MG63 (cell line): ENCODE measurements at regions not wholly inside any gene's neighbourhood (a gene's known extent, or its start where the extent isn't known, plus 50 kb on each side); places are given as distances from the start of the nearest gene placed in this dataset.
A peak's percentile ranks its signal among the peaks of the same experiment; 100 is the strongest.
"Not testable (repeated sequence)": the region's sequence is repeated elsewhere in the genome, so short reads cannot be mapped to it uniquely, and the experiment has no call there.

Experiments
- DNase-seq: peaks from one replicate; pipeline ENCODE4 v3.0.0-alpha.2; 2020
- H3K27me3 ChIP-seq: fragments of 250-450 bp; sonication (Bioruptor Pico); 2 replicates; pipeline ENCODE4 v1.5.1; 2020; ENCODE audit warnings: mild to moderate bottlenecking, moderate library complexity
- H3K36me3 ChIP-seq: fragments of 250-450 bp; sonication (Bioruptor Pico); 2 replicates; pipeline ENCODE4 v1.5.1; 2020; ENCODE audit warnings: mild to moderate bottlenecking, moderate library complexity
- H3K4me3 ChIP-seq: fragments of 250-450 bp; sonication (Bioruptor Pico); 2 replicates; pipeline ENCODE4 v1.5.1; 2020; ENCODE audit warnings: mild to moderate bottlenecking, moderate library complexity
- H3K9me3 ChIP-seq: fragments of 250-450 bp; sonication (Bioruptor Pico); 2 replicates; pipeline ENCODE4 v1.5.1; 2020; ENCODE audit warnings: mild to moderate bottlenecking, moderate library complexity

DNA sequence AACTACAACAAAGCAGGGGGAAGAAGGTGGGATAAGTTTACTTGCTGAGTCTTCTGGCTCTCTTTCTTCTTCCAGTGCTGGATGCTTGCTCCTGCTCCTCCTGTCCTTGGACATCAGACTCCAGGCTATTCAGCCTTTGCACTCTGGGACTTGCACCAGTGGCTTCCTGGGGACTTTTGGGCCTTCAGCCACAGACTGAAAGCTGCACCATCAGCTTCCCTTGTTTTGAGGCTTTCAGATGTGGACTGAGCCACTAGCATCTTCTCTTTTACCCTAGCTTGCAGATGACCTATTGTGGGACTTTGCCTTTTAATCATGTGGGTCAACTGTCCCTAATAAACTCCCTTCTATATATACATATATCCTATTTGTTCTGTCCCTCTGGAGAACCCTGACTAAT is 173.0 kb upstream of the UFM1 start:
- Histone ChIP-seq H3K27me3 (no peaks in the 10 kb centered on the region), H3K4me3 (no peak overlapping the region), H3K9me3 (no peaks in the 10 kb centered on the region), H3K36me3 (no peaks in the 10 kb centered on the region)
- no peak for DNase-seq

DNA sequence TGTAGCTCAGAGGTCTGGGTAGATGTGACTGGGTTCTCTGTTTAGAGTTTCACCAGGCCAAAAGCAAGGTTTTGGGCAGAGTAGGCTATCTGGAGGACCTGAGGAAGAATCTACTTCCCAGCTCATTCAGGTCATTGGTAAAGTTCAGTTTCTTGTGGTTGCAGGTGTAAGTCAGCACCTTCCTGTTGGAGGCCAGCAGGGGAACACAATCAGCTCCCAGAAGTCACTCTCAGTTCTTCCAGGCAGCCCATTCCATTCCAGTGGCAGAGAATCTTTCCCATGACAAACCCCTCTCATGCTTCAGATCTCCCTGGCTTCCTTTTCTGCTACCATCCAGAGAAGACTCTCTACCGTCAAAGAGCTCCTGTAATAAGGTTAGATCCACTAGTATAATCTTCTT is 176.2 kb upstream of the UFM1 start:
- Histone ChIP-seq H3K27me3 (no peaks in the 10 kb centered on the region), H3K4me3 (no peak overlapping the region), H3K36me3 (no peaks in the 10 kb centered on the region), H3K9me3 (no peaks in the 10 kb centered on the region)
- no peak for DNase-seq

DNA sequence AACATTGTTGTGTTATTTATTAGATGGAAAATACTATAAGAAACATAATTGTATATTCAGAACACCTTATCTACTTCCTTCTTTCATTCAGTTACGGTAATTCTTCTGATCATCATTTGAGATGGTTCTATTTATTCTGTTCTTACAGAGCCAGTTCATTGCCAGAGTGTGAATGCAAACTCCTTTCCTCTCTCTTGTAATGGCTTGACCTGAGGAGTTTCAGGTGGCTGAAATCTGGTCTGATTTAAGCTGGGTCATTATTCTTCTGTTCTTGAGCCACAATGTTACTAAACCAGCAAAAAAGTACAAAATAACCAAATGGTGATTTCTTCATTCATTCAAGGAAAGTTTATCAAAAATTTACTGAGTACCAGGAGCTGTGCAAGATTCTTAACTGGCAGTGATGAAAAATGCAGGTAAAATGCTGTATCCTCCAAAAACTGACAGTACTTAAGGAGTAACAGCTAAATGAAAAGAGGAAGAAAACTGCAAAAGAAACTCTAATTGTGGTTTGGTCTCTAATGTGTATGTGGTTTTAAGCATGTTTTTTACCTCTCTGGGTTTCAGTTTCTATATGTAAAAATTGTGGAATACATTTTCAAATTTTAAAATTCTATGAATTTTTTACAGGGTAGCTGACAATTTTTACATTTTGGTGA is 182.4 kb upstream of the UFM1 start:
- Histone ChIP-seq H3K4me3 (no peak overlapping the region), H3K9me3 (no peaks in the 10 kb centered on the region), H3K36me3 (no peaks in the 10 kb centered on the region), H3K27me3 (no peaks in the 10 kb centered on the region)
- DNase-seq: no peak

DNA sequence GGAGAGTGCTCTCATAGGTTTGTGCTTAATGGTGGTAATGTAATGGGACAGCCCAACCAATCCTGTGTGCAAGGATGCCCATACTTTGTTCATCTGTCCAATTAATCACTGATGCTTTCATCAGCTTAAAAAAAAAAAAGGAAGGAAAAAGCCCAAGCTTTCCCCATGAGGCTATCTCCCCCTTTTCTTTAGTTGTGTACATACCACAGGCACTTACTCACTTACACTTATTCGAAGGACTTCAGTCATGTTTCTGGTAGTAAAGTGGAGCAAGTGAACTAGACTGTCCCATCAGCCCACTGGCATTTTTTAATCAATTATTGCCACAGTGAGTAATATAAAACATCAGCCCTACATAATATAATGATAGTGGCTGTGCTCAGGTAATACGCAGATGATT is 183.5 kb upstream of the UFM1 start:
- Histone ChIP-seq H3K27me3 (no peaks in the 10 kb centered on the region), H3K36me3 (no peaks in the 10 kb centered on the region), H3K4me3 (no peak overlapping the region), H3K9me3 (no peaks in the 10 kb centered on the region)
- no peak for DNase-seq

DNA sequence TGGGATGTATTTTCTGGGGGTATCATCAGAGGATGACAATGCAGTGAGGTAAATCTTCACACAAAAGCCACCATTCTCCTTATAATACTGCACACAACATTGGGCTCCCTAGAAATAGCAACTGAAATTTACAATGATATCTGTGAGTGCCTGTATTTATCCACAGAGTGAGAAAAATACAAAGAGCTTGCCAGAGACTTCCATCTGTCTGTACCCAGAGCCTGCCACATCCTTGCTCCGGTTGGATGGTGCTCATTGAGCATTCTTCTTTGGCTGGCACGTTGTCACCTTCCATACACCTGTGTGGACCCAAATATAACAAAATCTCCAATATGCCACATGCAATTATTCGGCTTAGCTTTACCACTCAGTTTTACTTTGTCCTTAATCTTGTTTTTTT is 189.5 kb upstream of the UFM1 start:
- DNase-seq: no peak
- no peaks in the 10 kb centered on the region for H3K27me3 ChIP-seq
- H3K4me3 ChIP-seq: no peak overlapping the region
- no peaks in the 10 kb centered on the region for H3K9me3 ChIP-seq
- H3K36me3 ChIP-seq: no peaks in the 10 kb centered on the region

DNA sequence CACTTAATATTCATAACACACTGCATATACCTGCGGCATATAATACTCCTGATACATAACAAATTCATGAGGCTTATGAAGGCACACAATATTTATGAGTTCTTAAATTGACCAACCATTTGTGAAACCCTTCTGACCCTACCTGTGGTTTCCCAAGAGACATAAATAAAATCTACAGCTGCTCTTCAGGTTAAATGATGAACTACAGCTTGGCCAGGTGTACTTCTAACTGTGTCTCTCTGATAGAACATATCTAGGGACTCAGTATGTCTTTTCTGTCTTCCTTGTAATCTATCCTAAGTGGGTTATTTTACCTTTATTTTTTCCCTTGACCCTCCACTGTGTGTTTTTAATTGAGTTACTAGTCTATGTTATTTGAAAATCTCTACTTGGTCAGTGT is 189.9 kb upstream of the UFM1 start:
- H3K36me3 ChIP-seq: no peaks in the 10 kb centered on the region
- DNase-seq: no peak
- H3K27me3 ChIP-seq: no peaks in the 10 kb centered on the region
- no peak overlapping the region for H3K4me3 ChIP-seq
- H3K9me3 ChIP-seq: no peaks in the 10 kb centered on the region

DNA sequence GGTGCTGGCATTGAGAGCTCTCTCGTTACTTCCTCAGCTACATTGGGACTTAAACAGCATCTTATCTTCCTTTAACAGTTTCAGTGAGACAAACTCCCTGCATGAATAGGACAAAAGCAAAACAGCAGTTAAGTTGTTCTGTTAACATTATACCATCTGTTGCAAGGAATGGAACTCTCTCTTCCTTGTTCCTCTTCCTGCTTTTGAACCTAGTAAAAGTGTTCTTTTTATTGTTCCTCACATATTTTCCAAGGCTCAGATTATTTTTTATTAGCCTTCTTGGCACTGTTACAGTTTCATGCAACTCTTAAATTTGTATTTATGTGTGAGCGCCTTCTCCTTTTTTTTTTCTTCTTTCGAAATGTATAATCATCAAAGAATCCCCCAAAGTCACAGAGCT is 202.6 kb upstream of the UFM1 start:
- Histone ChIP-seq H3K9me3 (no peaks in the 10 kb centered on the region), H3K27me3 (no peaks in the 10 kb centered on the region), H3K36me3 (no peaks in the 10 kb centered on the region), H3K4me3 (no peak overlapping the region)
- DNase-seq: no peak

DNA sequence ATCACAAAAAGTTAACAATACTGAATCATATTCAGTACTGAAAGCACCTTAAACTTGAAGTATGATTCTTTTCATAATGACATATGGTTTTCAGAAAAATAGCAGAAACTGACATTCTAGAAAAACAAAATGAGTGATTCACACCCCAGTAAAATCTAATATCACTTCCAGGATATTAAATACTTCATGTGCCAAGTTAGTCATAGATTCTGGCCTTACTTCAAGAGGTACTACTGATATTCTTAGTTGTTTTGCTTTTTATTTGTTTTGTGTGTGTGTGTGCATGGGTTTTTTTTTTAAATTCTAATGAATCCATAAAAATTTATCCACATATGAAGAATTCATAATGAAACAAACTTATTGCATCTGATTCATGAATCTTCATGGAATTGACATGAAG is 207.9 kb upstream of the UFM1 start:
- H3K9me3 ChIP-seq: no peaks in the 10 kb centered on the region; the same call in 1 of the 2 replicates
- no peaks in the 10 kb centered on the region for H3K36me3 ChIP-seq
- H3K27me3 ChIP-seq: no peaks in the 10 kb centered on the region
- no peak overlapping the region for H3K4me3 ChIP-seq
- no peak for DNase-seq

DNA sequence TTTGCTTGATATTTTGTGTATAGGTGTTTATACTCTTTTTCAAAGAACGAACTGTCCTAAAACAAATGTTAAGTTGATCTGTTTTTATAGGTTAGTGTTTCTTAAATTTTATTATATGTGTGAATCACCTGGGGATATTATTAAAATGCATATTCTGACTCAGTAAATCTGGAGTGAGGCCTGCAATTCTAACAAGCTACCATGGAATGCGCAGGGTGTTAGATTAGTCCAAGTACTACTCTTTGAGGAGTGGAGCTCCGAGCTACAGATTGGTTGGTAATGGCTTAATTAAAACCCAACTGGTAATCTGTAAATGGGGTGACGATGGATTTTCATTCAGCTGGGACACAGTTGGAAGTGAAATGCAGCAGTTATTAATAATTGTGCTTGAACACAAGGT is 214.1 kb upstream of the UFM1 start:
- no peaks in the 10 kb centered on the region for H3K36me3 ChIP-seq
- no peaks in the 10 kb centered on the region for H3K27me3 ChIP-seq
- no peak overlapping the region for H3K4me3 ChIP-seq
- no peak for DNase-seq
- H3K9me3 ChIP-seq: peaks cover 7% of the 10 kb centered on the region

DNA sequence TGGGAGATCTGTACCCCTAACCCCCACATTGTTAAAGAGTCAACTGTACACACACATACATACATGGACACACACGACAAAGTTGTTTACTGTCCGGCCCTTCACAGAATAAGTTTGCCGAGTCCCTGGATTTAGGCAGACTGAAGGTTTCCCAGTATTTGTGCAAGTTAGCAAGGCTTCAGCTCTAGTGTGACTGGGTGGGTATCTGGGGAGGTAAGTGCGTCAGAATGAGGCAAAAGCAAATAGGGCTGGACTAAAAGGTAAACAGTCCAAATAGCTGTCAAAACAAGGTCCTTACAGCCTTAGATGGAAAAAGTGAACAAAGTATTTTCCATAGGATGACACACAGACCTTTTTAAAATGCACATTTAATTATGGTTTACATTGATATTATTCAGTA is 228.4 kb upstream of the UFM1 start:
- no peaks in the 10 kb centered on the region for H3K36me3 ChIP-seq
- DNase-seq: no peak
- H3K4me3 ChIP-seq: no peak overlapping the region
- no peaks in the 10 kb centered on the region for H3K27me3 ChIP-seq
- no peaks in the 10 kb centered on the region for H3K9me3 ChIP-seq

DNA sequence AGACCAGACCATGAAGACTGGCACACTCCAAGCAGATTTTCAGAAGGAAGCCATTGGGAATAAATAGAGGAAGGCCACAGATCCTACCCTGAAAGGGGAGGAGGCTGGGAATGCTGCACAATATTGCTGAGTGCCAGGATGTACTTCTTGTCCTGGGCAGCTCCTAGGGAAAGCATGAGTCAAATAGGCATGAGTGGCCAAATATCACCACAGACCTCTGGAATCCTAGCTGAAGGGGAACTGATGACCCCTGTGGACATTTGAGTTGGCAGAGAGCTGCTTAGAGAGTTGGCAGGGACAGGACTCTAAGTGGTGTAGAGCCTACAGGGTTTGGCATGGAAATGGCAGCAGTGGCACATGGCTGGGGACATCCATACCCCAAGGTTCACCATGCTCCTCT is 234.3 kb upstream of the TRPC4 start:
- no peaks in the 10 kb centered on the region for H3K27me3 ChIP-seq
- H3K9me3 ChIP-seq: peaks cover 8% of the 10 kb centered on the region
- no peaks in the 10 kb centered on the region for H3K36me3 ChIP-seq
- H3K4me3 ChIP-seq: no peak overlapping the region
- peak; percentile 85 for DNase-seq

DNA sequence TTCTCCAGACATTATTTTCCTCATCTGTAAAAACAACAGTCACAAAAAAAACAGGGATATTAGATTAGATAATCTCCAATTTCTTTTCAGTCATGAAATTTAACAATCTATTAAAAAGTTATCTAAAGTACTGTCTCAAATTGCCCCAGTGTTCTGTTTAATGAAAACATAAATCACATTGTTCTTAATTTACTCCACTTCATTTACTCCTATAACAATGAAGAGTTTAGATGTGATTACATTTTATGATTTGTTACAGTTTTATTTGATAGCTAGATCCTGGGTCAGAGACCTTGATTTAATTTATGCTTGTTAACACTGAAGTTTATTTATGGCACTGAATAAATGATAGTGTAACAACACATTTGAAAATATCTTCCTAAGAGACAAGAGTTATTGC is 230.2 kb upstream of the TRPC4 start:
- peaks cover 3% of the 10 kb centered on the region for H3K9me3 ChIP-seq
- H3K4me3 ChIP-seq: no peak overlapping the region
- H3K27me3 ChIP-seq: no peaks in the 10 kb centered on the region
- H3K36me3 ChIP-seq: no peaks in the 10 kb centered on the region
- no peak for DNase-seq

DNA sequence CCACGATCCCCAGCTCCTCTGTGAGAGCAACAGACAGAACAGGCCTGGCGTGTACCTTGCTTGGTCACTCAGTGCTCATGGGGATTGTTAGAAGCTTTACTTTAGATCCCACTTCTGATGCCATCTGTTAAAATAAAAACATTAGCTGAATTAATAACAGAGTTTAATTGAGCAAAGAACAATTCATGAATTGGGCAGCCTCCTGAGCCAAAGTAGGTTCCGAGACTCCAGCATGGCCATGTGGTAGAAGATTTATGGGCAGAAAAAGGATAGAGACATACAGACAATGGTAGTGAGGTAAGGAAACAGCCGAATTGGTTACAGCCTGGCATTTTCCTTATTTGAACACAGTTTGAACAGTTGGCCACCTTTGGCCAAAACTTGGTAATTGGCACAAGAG is 223.9 kb upstream of the TRPC4 start:
- no peaks in the 10 kb centered on the region for H3K9me3 ChIP-seq
- DNase-seq: no peak
- no peaks in the 10 kb centered on the region for H3K36me3 ChIP-seq
- H3K4me3 ChIP-seq: no peak overlapping the region
- H3K27me3 ChIP-seq: no peaks in the 10 kb centered on the region

DNA sequence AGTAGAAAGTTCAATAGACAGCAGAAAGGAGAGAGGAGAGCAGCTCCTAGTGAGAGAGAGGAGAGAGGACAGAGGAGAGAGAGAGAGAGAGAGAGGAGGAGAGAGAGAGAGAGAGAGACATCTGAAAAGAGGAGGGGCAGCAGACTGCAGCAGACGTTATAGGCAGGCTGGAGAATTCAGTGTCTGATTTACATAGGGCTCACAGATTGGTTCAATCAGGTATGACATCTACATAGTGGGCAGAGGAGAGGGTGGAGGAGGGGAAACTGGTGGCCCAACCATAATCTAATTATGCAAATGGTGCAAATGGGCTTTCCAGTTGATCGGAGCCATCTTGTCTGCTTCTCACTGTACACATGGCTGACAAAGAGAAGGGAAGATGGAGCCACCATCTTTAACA is 221.3 kb upstream of the TRPC4 start:
- no peaks in the 10 kb centered on the region for H3K36me3 ChIP-seq
- H3K27me3 ChIP-seq: no peaks in the 10 kb centered on the region
- no peak overlapping the region for H3K4me3 ChIP-seq
- DNase-seq: no peak
- H3K9me3 ChIP-seq: 0 out of 2 replicates have a peak, but pooled peaks cover 2% of the 10 kb centered on the region

DNA sequence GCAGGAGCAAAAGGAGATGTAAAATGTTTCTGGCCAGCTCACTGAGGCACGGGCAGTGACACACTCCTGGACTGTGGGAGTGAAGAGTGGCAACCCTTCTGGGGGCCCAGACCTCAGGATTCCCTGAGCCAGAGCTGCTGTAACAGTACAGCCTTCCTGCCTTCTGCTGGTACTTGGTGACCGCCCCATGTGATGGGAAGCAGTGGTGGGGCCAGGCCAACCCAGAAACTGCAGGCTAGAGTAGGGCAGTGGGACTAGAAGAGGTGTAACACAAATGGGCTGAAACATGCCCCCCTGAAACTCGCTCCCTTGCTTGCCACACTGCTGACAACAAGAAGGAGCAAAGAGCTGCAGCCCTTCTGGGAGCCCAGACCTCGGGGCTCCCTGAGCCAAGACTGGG is 217.1 kb upstream of the TRPC4 start:
- DNase-seq: no peak
- no peak overlapping the region for H3K4me3 ChIP-seq
- 0 out of 2 replicates have a peak, but pooled peaks cover 2% of the 10 kb centered on the region for H3K9me3 ChIP-seq
- H3K27me3 ChIP-seq: no peaks in the 10 kb centered on the region
- no peaks in the 10 kb centered on the region for H3K36me3 ChIP-seq

DNA sequence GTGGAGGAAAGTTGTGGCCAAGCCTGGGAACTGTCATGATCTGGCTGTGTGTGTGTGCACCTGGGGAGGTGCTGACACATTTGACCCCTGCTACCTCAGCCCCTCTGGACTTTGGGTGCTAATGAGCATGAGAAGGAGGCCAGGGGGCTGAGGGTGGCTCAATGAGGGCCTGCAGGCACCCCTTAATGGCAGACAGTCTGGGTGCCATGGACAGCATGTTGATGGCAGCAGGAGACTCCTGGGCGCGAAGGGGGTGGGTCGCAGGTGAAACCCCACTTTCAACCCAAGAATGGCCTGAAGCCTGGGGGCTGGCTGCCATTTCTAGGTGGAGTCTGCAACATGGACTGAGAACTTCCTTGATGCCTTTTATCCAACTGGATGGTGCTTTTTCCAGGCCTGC is 216.4 kb upstream of the TRPC4 start:
- Histone ChIP-seq H3K9me3 (0 out of 2 replicates have a peak, but pooled peaks cover 2% of the 10 kb centered on the region), H3K4me3 (no peak overlapping the region), H3K36me3 (no peaks in the 10 kb centered on the region), H3K27me3 (no peaks in the 10 kb centered on the region)
- DNase-seq: no peak

DNA sequence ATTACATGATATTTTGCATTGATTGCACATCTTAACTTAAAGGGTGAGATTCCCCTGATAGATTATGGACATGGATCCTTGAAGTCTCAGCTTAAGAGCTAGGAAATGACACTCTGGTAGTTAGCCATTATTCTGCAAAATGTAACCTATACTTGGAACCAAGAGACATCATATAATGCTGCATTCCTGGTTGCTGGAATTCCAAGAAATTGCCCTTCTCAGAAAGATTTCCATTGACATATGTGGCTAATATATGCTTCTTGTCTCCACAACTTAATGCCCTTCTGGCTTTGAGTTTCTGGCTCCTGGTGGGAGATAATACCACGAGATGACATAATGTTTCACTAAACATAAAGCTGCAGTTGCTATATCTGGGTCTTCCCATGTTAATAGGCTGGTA is 204.4 kb upstream of the TRPC4 start:
- 0 out of 2 replicates have a peak, but pooled peaks cover 2% of the 10 kb centered on the region for H3K9me3 ChIP-seq

DNA sequence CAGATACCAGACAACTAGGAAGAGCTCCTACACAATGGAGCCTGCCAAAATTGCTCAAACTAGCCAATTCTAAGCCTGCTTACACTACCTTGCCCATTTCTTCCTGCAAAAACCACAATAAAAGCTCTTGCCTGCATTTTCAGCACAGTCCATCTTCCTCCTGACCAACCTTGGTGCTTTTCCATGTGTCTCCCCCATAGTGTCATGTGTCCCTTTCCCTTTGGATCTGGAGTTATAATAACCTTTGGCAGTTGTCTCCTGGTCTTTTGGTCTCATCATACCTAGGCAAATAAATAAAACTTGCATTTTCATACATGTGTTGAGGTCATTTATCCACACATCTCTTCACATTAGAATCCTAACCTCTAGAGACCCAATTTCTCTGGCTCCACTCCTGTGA is 203.1 kb upstream of the TRPC4 start:
- DNase-seq: no peak
- no peaks in the 10 kb centered on the region for H3K36me3 ChIP-seq
- H3K4me3 ChIP-seq: no peak overlapping the region
- H3K9me3 ChIP-seq: no peaks in the 10 kb centered on the region
- no peaks in the 10 kb centered on the region for H3K27me3 ChIP-seq

More for the DNA sequence above, 204.4 kb upstream of the TRPC4 start:
- Histone ChIP-seq H3K36me3 (no peaks in the 10 kb centered on the region), H3K4me3 (no peak overlapping the region), H3K27me3 (no peaks in the 10 kb centered on the region)
- no peak for DNase-seq

DNA sequence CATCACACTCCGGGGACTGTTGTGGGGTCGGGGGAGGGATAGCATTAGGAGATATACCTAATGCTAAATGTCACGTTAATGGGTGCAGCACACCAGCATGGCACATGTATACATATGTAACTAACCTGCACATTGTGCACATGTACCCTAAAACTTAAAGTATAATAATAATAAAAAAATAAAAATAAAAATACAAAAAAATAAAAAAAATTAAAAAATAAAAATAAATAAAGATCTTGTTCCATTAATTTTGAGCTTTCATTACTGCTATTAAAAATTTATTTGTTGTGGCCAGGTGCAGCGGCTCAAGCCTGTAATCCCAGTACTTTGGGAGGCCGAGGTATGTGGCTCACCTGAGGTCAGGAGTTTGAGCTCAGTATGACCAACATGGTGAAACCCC is 201.8 kb upstream of the TRPC4 start:
- not testable (repeated sequence) for H3K9me3 ChIP-seq, DNase-seq, H3K36me3 ChIP-seq, H3K27me3 ChIP-seq, H3K4me3 ChIP-seq
